ENCODE measurements at regions not wholly inside any gene's neighbourhood (a gene's known extent, or its start where the extent isn't known, plus 50 kb on each side); places are given as distances from the start of the nearest gene placed in this dataset.

DNA sequence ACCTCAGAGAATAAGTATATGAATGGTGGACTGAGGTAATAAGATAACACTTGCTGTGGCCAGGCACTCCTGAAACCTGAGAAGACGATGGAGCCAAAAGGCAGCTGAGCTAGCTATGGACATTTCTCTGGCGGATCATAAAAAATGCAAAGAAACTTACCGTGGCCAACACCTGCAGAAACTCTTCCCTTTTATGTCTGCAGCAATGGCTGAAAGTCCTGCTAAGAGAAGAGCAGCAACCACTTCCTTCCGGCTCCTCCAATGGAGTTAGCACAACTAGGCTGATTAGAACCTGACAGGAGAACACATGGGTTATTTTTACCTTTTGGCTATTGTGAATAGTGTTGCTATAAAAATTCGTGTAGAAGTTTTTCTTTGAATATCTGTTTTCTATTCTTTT is 76.0 kb upstream of the MAGEB16 start:
- Mint-ChIP-seq H3K4me3 (no peak overlapping the region), H3K9me3 (no peaks in the 10 kb centered on the region), H3K27ac (no peak overlapping the region), H3K36me3 (ENCODE audit: low read depth) (no peaks in the 10 kb centered on the region), H3K27me3 (ENCODE audit: insufficient read depth) (no peaks in the 10 kb centered on the region; the same call in 1 of the 2 replicates), H3K4me1 (ENCODE audit: low read depth) (no peaks in the 10 kb centered on the region)
- DNase-seq = no peak
- TF ChIP-seq, protein P1, sequence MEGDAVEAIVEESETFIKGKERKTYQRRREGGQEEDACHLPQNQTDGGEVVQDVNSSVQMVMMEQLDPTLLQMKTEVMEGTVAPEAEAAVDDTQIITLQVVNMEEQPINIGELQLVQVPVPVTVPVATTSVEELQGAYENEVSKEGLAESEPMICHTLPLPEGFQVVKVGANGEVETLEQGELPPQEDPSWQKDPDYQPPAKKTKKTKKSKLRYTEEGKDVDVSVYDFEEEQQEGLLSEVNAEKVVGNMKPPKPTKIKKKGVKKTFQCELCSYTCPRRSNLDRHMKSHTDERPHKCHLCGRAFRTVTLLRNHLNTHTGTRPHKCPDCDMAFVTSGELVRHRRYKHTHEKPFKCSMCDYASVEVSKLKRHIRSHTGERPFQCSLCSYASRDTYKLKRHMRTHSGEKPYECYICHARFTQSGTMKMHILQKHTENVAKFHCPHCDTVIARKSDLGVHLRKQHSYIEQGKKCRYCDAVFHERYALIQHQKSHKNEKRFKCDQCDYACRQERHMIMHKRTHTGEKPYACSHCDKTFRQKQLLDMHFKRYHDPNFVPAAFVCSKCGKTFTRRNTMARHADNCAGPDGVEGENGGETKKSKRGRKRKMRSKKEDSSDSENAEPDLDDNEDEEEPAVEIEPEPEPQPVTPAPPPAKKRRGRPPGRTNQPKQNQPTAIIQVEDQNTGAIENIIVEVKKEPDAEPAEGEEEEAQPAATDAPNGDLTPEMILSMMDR (IDR thresholded peaks at IDR 0.05) = no peak

DNA sequence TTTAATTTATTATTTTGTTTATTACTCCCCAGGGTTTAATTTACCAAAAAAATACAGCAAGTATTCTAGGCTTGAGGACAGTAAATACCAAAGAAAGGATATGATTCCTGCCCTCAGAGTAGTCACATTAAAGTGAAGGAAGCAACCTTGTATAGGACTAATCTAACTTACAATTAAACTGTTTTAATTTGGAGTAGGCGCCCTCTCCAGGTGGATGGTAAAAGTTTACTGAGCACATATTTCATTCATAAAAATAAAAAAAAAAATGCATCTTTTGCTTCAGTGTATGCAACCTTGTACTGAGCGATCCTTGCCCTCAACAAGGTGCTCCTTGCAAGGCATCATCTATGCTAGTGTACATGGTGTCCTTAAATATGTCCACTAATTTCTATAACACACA is 72.0 kb upstream of the MAGEB16 start:
- Mint-ChIP-seq H3K4me3 (no peak overlapping the region), H3K4me1 (ENCODE audit: low read depth) (no peaks in the 10 kb centered on the region), H3K27ac (no peak overlapping the region), H3K27me3 (ENCODE audit: insufficient read depth) (no peaks in the 10 kb centered on the region; the same call in 1 of the 2 replicates), H3K36me3 (ENCODE audit: low read depth) (no peaks in the 10 kb centered on the region), H3K9me3 (no peaks in the 10 kb centered on the region)
- TF ChIP-seq, protein P1 (IDR thresholded peaks at IDR 0.05) = peak; percentile 38; the same call in 1 of the 2 replicates
- peak; percentile 0 for DNase-seq

- no peaks in the 10 kb centered on the region for H3K36me3 Mint-ChIP-seq (ENCODE audit: low read depth)
- H3K4me3 Mint-ChIP-seq = no peak overlapping the region
- H3K4me1 Mint-ChIP-seq (ENCODE audit: low read depth) = no peaks in the 10 kb centered on the region
- DNase-seq = no peak
- H3K27ac Mint-ChIP-seq = no peak overlapping the region
- TF ChIP-seq, protein P1 (IDR thresholded peaks at IDR 0.05) = no peak
- peaks cover 6% of the 10 kb centered on the region for H3K9me3 Mint-ChIP-seq
- peaks cover 2% of the 10 kb centered on the region; the same call in 1 of the 2 replicates for H3K27me3 Mint-ChIP-seq (ENCODE audit: insufficient read depth)
Observed at GRCh38 chrX:35728481-35728880, 69.7 kb upstream of the MAGEB16 start.

DNA sequence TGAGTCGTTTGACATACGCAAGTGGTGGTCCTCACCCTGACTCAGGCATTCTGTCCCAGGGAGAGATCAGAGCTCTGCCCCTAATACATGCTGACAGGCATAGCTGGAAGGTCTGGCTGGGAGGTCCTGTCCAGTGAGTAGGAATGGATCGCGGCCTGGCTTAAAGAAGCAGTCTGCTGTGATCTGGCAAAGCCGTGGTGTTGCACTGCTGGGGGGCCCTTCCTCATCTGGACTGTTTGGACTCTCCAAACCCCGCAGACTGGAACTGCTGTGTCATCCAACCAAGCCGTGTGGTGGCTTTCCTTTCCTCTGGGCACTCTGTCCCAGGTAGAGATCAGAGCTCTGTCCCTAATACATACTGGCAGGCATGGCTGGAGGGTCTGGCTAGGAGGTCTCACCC is 64.3 kb upstream of the MAGEB16 start:
- DNase-seq = no peak
- Mint-ChIP-seq H3K36me3 (ENCODE audit: low read depth) (no peaks in the 10 kb centered on the region), H3K4me1 (ENCODE audit: low read depth) (no peaks in the 10 kb centered on the region), H3K9me3 (peaks cover 6% of the 10 kb centered on the region), H3K27me3 (ENCODE audit: insufficient read depth) (peaks cover 2% of the 10 kb centered on the region; the same call in 1 of the 2 replicates), H3K27ac (no peak overlapping the region), H3K4me3 (no peak overlapping the region)
- TF ChIP-seq, protein P1 (IDR thresholded peaks at IDR 0.05) = no peak

DNA sequence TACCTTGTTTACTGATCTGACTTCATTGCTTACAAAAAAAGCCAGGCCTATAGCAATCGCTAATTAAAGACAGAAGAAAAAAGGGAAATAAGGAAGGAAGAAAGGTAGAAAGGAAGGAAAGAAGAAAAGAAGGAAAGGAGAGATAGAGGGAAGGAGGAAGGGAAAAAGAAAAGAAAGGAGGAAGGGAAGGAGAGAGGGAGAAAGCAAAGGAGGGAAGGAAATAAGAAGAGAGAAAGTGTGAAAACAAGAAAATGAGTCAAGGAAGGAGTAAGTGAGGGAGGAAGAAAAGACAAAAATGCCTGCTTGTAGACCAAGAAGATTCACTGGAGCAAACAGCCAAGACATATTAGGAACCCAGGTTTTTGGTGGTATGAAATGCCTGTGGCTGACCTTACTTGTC is 57.0 kb upstream of the MAGEB16 start:
- H3K27ac Mint-ChIP-seq = no peak overlapping the region
- H3K36me3 Mint-ChIP-seq (ENCODE audit: low read depth) = no peaks in the 10 kb centered on the region
- H3K9me3 Mint-ChIP-seq = no peaks in the 10 kb centered on the region
- H3K4me3 Mint-ChIP-seq = no peak overlapping the region
- H3K4me1 Mint-ChIP-seq (ENCODE audit: low read depth) = no peaks in the 10 kb centered on the region
- TF ChIP-seq, protein P1 (IDR thresholded peaks at IDR 0.05) = no peak
- H3K27me3 Mint-ChIP-seq (ENCODE audit: insufficient read depth) = no peaks in the 10 kb centered on the region
- DNase-seq = no peak

- Mint-ChIP-seq H3K27ac (no peak overlapping the region), H3K4me1 (ENCODE audit: low read depth) (no peaks in the 10 kb centered on the region), H3K9me3 (no peaks in the 10 kb centered on the region), H3K4me3 (no peak overlapping the region), H3K27me3 (ENCODE audit: insufficient read depth) (no peaks in the 10 kb centered on the region), H3K36me3 (ENCODE audit: low read depth) (no peaks in the 10 kb centered on the region)
- DNase-seq = no peak
- TF ChIP-seq, protein P1 (IDR thresholded peaks at IDR 0.05) = no peak
Observed at GRCh38 chrX:35743331-35743730, 54.8 kb upstream of the MAGEB16 start.
